B cell (primary cell): ENCODE measurements at regions not wholly inside any gene's neighbourhood (a gene's known extent, or its start where the extent isn't known, plus 50 kb on each side); places are given as distances from the start of the nearest gene placed in this dataset.

Experiments used
- ATAC-seq: fragments of 200-7000 bp; cut with Tn5 transposase; one replicate; pipeline ENCODE4 v1.10.0; 2021; ENCODE audit warnings: low read depth, mild to moderate bottlenecking, moderate number of reproducible peaks, moderate library complexity
- CTCF ChIA-PET: fragments of 350-600 bp; sonication (Branson Sonifier 250); formaldehyde crosslinking; loops from one replicate; lab custom pipeline; 2021; ENCODE audit warnings: antibody characterized with exemption, inconsistent platforms; lab: Charles Lee
- POLR2A ChIA-PET: fragments of 350-600 bp; sonication (Branson Sonifier 250); formaldehyde crosslinking; loops from one replicate; lab custom pipeline; 2021; ENCODE audit warnings: antibody characterized with exemption; lab: Charles Lee
- DNase-seq: peaks from one replicate; pipeline ENCODE4 v3.0.0; 2013
- H2AFZ ChIP-seq: 2 replicates; pipeline ENCODE4 v1.6.1; 2012; ENCODE audit warnings: mild to moderate bottlenecking, low read depth, low read length; ENCODE audit not compliant: insufficient read depth, poor library complexity, severe bottlenecking
- H3K27ac ChIP-seq, 2 donors: 1 replicate in 1 of 2; 2 replicates in 1 of 2; pipeline ENCODE4 v1.5.1; 2012 to 2013; ENCODE audit warnings: low read length in 2 of 2, mild to moderate bottlenecking in 2 of 2, moderate library complexity in 1 of 2
- H3K27me3 ChIP-seq, 4 experiments: fragments of 200-600 bp in 1 of 4; sonication (generic) in 1 of 4; replicated peaks in 1 of 4; 1 replicate in 2 of 4; 2 replicates in 2 of 4; pipeline versions ENCODE4 v1.6.1 to v1.7.0; 2013 to 2016; ENCODE audit warnings: low read length in 3 of 4, mild to moderate bottlenecking in 2 of 4, mixed read lengths in 1 of 4, moderate library complexity in 1 of 4; ENCODE audit not compliant: insufficient read depth in 4 of 4, control insufficient read depth in 3 of 4; ENCODE audit errors: control extremely low read depth in 1 of 4
- H3K36me3 ChIP-seq, 2 experiments: replicated peaks in 1 of 2; 1 replicate in 1 of 2; 2 replicates in 1 of 2; pipeline versions ENCODE4 v1.6.1 to v1.7.1; 2013; ENCODE audit warnings: low read length in 1 of 2; ENCODE audit not compliant: insufficient read depth in 2 of 2, control insufficient read depth in 1 of 2; ENCODE audit errors: control extremely low read depth in 1 of 2, extremely low read depth in 1 of 2
- H3K4me1 ChIP-seq, 2 donors: fragments of 200-600 bp in 1 of 2; sonication (generic) in 1 of 2; 1 replicate in 1 of 2; 2 replicates in 1 of 2; pipeline versions ENCODE4 v1.5.1 to v1.6.1; 2013 to 2017; ENCODE audit warnings: low read length in 2 of 2; ENCODE audit not compliant: control insufficient read depth in 2 of 2, insufficient read depth in 2 of 2
- H3K4me2 ChIP-seq: replicated peaks from 2 replicates; pipeline ENCODE3; 2012; ENCODE audit warnings: mild to moderate bottlenecking, low read depth, low read length; ENCODE audit not compliant: poor library complexity, severe bottlenecking
- H3K4me3 ChIP-seq, 5 experiments: fragments of 200-600 bp in 1 of 5; sonication (generic) in 1 of 5; 1 replicate in 3 of 5; 2 replicates in 2 of 5; pipeline versions ENCODE4 v1.5.1 to v1.7.0; 2011 to 2016; ENCODE audit warnings: low read length in 4 of 5, mild to moderate bottlenecking in 4 of 5, low read depth in 2 of 5, control low read depth in 1 of 5, moderate library complexity in 1 of 5; ENCODE audit not compliant: insufficient read depth in 1 of 5; ENCODE audit errors: control extremely low read depth in 1 of 5, extremely low read depth in 1 of 5
- H3K79me2 ChIP-seq: fragments of 200-600 bp; sonication (generic); one replicate; pipeline ENCODE4 v1.6.0; 2016; ENCODE audit warnings: low read length; ENCODE audit not compliant: control insufficient read depth, insufficient read depth
- H3K9ac ChIP-seq: fragments of 200-600 bp; sonication (generic); 2 replicates; pipeline ENCODE4 v1.6.1; 2017; ENCODE audit warnings: mild to moderate bottlenecking, low read length, moderate library complexity
- H3K9me3 ChIP-seq, 3 donors: one replicate each; pipeline versions ENCODE4 v1.6.1 to v1.7.1; 2013; ENCODE audit warnings: low read length in 2 of 3; ENCODE audit not compliant: control insufficient read depth in 2 of 3, insufficient read depth in 1 of 3; ENCODE audit errors: control extremely low read depth in 1 of 3
- H4K20me1 ChIP-seq: 2 replicates; pipeline ENCODE4 v1.6.0; 2012; ENCODE audit warnings: mild to moderate bottlenecking, low read length; ENCODE audit not compliant: insufficient read depth, control insufficient read depth, poor library complexity, severe bottlenecking
- H3K27ac Mint-ChIP-seq: one replicate; pipeline ENCODE4 v1.8.0; 2021; ENCODE audit warnings: mixed read lengths
- H3K27me3 Mint-ChIP-seq: one replicate; pipeline ENCODE4 v1.8.0; 2021; ENCODE audit warnings: mixed read lengths
- H3K4me1 Mint-ChIP-seq: one replicate; pipeline ENCODE4 v1.8.0; 2021; ENCODE audit warnings: mixed read lengths
- H3K4me3 Mint-ChIP-seq: one replicate; pipeline ENCODE4 v1.8.0; 2021; ENCODE audit warnings: mixed read lengths
- H3K9me3 Mint-ChIP-seq: one replicate; pipeline ENCODE4 v1.8.0; 2022; ENCODE audit warnings: mixed read lengths; ENCODE audit not compliant: insufficient read depth
- EZH2 ChIP-seq: IDR thresholded peaks from 2 replicates; pipeline ENCODE4 v1.6.1; 2012; ENCODE audit warnings: borderline replicate concordance, low read depth, mild to moderate bottlenecking, moderate library complexity, low read length; ENCODE audit not compliant: insufficient read depth, poor library complexity, severe bottlenecking
- WGBS: methylation state at CpG from one replicate; pipeline ENCODE4 v1.1.5; 2013; ENCODE audit warnings: missing lambda C conversion rate; ENCODE audit not compliant: insufficient coverage; 5-methylcytosine and 5-hydroxymethylcytosine counted together
- intact Hi-C: fragments of 100-400 bp; cut with micrococcal nuclease; formaldehyde crosslinking; loops from one replicate; pipeline ENCODE4 v1.10.0; 2022
- TF ChIP-seq, protein P1 (sequence below): fragments of 200-600 bp; IDR thresholded peaks from one replicate; pipeline ENCODE4 v1.8.0; 2022; ENCODE audit warnings: antibody characterized with exemption, mild to moderate bottlenecking

DNA sequence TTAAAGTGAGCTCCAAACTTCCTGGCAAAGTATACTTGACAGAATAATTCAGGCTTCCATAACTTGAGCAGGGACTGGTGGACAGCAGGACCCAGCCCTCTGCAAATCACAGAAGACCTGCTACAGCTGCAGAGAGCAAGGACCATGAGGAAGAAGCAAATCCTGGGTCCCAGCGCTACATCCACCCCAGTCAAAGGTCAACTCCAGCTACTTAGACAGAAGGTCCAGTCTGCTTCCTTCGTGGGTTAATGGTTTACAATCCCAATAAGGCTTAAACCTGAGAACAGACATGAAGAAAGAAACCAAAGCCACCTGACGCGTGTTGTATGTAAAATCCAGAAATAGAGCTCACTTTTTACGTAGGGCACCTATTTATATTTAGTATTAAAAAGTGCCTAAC is 57.7 kb downstream of the SHANK2 start:
- 80% methylated on average over 2 of the region's 5 CpGs for WGBS
- Mint-ChIP-seq H3K4me3 (no peak overlapping the region), H3K27ac (no peak overlapping the region), H3K4me1 (peaks cover 3% of the 10 kb centered on the region), H3K9me3 (no peaks in the 10 kb centered on the region), H3K27me3 (peaks cover 7% of the 10 kb centered on the region)
- ATAC-seq (no peak), DNase-seq (no peak)
- Histone ChIP-seq H3K4me2 (no peak overlapping the region), H3K9ac (no peak overlapping the region), H3K27ac (no peak overlapping the region), H2AFZ (no peak overlapping the region), H3K79me2 (no peaks in the 10 kb centered on the region), H4K20me1 (no peaks in the 10 kb centered on the region), H3K9me3 (no peaks in the 10 kb centered on the region), H3K4me1 (no peaks in the 10 kb centered on the region), H3K36me3 (no peaks in the 10 kb centered on the region), H3K4me3 (no peak overlapping the region), H3K27me3 (no peaks in the 10 kb centered on the region)
- ChIA-PET POLR2A (no interaction called here), CTCF (no interaction called here)
- intact Hi-C loops: no loop called here
- TF ChIP-seq EZH2: no peak
- TF ChIP-seq, protein P1, sequence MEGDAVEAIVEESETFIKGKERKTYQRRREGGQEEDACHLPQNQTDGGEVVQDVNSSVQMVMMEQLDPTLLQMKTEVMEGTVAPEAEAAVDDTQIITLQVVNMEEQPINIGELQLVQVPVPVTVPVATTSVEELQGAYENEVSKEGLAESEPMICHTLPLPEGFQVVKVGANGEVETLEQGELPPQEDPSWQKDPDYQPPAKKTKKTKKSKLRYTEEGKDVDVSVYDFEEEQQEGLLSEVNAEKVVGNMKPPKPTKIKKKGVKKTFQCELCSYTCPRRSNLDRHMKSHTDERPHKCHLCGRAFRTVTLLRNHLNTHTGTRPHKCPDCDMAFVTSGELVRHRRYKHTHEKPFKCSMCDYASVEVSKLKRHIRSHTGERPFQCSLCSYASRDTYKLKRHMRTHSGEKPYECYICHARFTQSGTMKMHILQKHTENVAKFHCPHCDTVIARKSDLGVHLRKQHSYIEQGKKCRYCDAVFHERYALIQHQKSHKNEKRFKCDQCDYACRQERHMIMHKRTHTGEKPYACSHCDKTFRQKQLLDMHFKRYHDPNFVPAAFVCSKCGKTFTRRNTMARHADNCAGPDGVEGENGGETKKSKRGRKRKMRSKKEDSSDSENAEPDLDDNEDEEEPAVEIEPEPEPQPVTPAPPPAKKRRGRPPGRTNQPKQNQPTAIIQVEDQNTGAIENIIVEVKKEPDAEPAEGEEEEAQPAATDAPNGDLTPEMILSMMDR: no peak

DNA sequence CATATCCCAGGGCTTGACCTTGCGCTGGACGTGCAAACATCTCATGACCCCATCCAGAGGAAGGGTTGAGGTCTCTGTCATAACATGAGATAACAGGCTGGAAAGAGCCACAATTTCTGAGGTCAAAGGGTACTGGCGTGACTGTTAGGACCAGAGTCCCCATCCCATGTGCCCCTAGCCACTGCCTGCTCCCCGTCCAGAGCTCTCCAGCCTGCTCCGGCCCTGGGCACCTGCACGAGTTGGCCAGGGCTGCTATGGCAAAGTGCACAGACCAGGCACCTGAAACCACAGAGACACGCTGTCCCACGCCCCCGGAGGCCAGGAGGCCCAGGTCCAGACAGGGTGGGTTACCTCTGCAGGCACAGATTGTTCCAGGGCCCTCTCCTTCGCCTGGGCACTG is 58.9 kb downstream of the SHANK2 start:
- H3K4me1 Mint-ChIP-seq: no peaks in the 10 kb centered on the region
- no peaks in the 10 kb centered on the region for H3K4me1 ChIP-seq
- TF ChIP-seq, protein P1: no peak
- no peak for TF ChIP-seq EZH2
- no peaks in the 10 kb centered on the region for H3K9me3 ChIP-seq
- H3K27ac Mint-ChIP-seq: no peak overlapping the region
- 81% methylated on average over 10 of the region's 10 CpGs for WGBS
- ChIA-PET POLR2A (no interaction called here), CTCF (no interaction called here)
- H2AFZ ChIP-seq: no peak overlapping the region
- no peak overlapping the region for H3K9ac ChIP-seq
- no peaks in the 10 kb centered on the region for H4K20me1 ChIP-seq
- intact Hi-C loops: no loop called here
- no peak for DNase-seq
- no peaks in the 10 kb centered on the region for H3K79me2 ChIP-seq
- ATAC-seq: no peak
- H3K36me3 ChIP-seq: no peaks in the 10 kb centered on the region
- H3K4me3 ChIP-seq: no peak overlapping the region
- H3K4me3 Mint-ChIP-seq: no peak overlapping the region
- H3K27me3 Mint-ChIP-seq: peaks cover 7% of the 10 kb centered on the region
- no peak overlapping the region for H3K4me2 ChIP-seq
- H3K27ac ChIP-seq: no peak overlapping the region
- no peaks in the 10 kb centered on the region for H3K27me3 ChIP-seq
- H3K9me3 Mint-ChIP-seq: no peaks in the 10 kb centered on the region
